Glutamatergic neuron (in vitro differentiated cells): ENCODE measurements at regions not wholly inside any gene's neighbourhood (a gene's known extent, or its start where the extent isn't known, plus 50 kb on each side); places are given as distances from the start of the nearest gene placed in this dataset.

Experiments used
- DNase-seq: peaks from one replicate; pipeline ENCODE4 v3.0.0; 2022
- H3K27ac Mint-ChIP-seq: one replicate; pipeline ENCODE4 v1.8.0; 2020; ENCODE audit warnings: mild to moderate bottlenecking, mixed read lengths, inconsistent platforms; ENCODE audit not compliant: unreplicated experiment
- H3K27me3 Mint-ChIP-seq: one replicate; pipeline ENCODE4 v1.8.0; 2020; ENCODE audit warnings: mild to moderate bottlenecking, moderate library complexity, mixed read lengths, inconsistent platforms; ENCODE audit not compliant: unreplicated experiment
- H3K36me3 Mint-ChIP-seq: one replicate; pipeline ENCODE4 v1.8.0; 2020; ENCODE audit warnings: mild to moderate bottlenecking, mixed read lengths, inconsistent platforms; ENCODE audit not compliant: unreplicated experiment
- H3K4me1 Mint-ChIP-seq: one replicate; pipeline ENCODE4 v1.8.0; 2020; ENCODE audit warnings: mild to moderate bottlenecking, low read depth, mixed read lengths, inconsistent platforms; ENCODE audit not compliant: unreplicated experiment
- H3K4me3 Mint-ChIP-seq: one replicate; pipeline ENCODE4 v1.8.0; 2020; ENCODE audit warnings: mild to moderate bottlenecking, mixed read lengths, inconsistent platforms; ENCODE audit not compliant: unreplicated experiment
- H3K9me3 Mint-ChIP-seq: one replicate; pipeline ENCODE4 v1.8.0; 2020; ENCODE audit warnings: mild to moderate bottlenecking, moderate library complexity, mixed read lengths, inconsistent platforms; ENCODE audit not compliant: unreplicated experiment
- TF ChIP-seq, protein P1 (sequence below): fragments of 200-600 bp; sonication (generic); IDR thresholded peaks from one replicate; pipeline ENCODE4 v1.5.0; 2021; ENCODE audit not compliant: partially characterized antibody, unreplicated experiment

- no peak for DNase-seq
- Mint-ChIP-seq H3K36me3 (no peaks in the 10 kb centered on the region), H3K4me1 (no peaks in the 10 kb centered on the region), H3K4me3 (no peak overlapping the region), H3K27ac (no peak overlapping the region), H3K9me3 (no peaks in the 10 kb centered on the region), H3K27me3 (peaks cover 2% of the 10 kb centered on the region)
- TF ChIP-seq, protein P1, sequence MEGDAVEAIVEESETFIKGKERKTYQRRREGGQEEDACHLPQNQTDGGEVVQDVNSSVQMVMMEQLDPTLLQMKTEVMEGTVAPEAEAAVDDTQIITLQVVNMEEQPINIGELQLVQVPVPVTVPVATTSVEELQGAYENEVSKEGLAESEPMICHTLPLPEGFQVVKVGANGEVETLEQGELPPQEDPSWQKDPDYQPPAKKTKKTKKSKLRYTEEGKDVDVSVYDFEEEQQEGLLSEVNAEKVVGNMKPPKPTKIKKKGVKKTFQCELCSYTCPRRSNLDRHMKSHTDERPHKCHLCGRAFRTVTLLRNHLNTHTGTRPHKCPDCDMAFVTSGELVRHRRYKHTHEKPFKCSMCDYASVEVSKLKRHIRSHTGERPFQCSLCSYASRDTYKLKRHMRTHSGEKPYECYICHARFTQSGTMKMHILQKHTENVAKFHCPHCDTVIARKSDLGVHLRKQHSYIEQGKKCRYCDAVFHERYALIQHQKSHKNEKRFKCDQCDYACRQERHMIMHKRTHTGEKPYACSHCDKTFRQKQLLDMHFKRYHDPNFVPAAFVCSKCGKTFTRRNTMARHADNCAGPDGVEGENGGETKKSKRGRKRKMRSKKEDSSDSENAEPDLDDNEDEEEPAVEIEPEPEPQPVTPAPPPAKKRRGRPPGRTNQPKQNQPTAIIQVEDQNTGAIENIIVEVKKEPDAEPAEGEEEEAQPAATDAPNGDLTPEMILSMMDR, result no peak
Measured at GRCh38 chr10:111967116-111967515, 216.4 kb downstream of the GPAM start.

- TF ChIP-seq, protein P1, result no peak
- Mint-ChIP-seq H3K27me3 (peaks cover 2% of the 10 kb centered on the region), H3K36me3 (no peaks in the 10 kb centered on the region), H3K4me3 (no peak overlapping the region), H3K27ac (no peak overlapping the region), H3K9me3 (no peaks in the 10 kb centered on the region), H3K4me1 (no peaks in the 10 kb centered on the region)
- DNase-seq, result no peak
Measured at GRCh38 chr10:111967547-111967946, 216.0 kb downstream of the GPAM start.

DNA sequence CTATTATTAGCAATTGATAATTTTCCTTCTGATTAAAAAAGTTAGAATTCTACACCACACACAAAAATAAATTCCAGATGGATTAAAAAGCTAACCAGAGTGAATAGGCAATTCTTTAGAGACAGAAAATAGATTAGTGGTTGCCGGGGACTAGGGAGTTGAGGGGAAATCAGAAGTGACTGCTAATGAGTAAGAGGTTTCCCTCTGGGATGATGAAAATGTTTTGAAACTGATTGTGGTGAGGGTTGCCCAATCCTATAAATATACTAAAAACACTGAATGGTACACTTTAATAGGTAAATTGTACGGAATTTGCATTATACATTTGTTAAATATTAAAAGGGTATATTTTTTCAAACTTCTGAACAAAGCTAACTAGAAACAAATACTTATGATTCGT, 214.9 kb downstream of the GPAM start:
- no peaks in the 10 kb centered on the region for H3K9me3 Mint-ChIP-seq
- peaks cover 2% of the 10 kb centered on the region for H3K27me3 Mint-ChIP-seq
- TF ChIP-seq, protein P1, result no peak

GRCh38 chr10:111970111-111970510, 213.5 kb downstream of the GPAM start:
- peaks cover 2% of the 10 kb centered on the region for H3K27me3 Mint-ChIP-seq
- no peaks in the 10 kb centered on the region for H3K36me3 Mint-ChIP-seq
- TF ChIP-seq, protein P1, result no peak
- no peak overlapping the region for H3K4me3 Mint-ChIP-seq
- no peaks in the 10 kb centered on the region for H3K9me3 Mint-ChIP-seq
- DNase-seq, result no peak
- H3K4me1 Mint-ChIP-seq, result no peaks in the 10 kb centered on the region
- H3K27ac Mint-ChIP-seq, result no peak overlapping the region

More for the DNA sequence above, 214.9 kb downstream of the GPAM start:
- Mint-ChIP-seq H3K4me1 (no peaks in the 10 kb centered on the region), H3K27ac (no peak overlapping the region), H3K36me3 (no peaks in the 10 kb centered on the region), H3K4me3 (no peak overlapping the region)
- DNase-seq, result no peak

DNA sequence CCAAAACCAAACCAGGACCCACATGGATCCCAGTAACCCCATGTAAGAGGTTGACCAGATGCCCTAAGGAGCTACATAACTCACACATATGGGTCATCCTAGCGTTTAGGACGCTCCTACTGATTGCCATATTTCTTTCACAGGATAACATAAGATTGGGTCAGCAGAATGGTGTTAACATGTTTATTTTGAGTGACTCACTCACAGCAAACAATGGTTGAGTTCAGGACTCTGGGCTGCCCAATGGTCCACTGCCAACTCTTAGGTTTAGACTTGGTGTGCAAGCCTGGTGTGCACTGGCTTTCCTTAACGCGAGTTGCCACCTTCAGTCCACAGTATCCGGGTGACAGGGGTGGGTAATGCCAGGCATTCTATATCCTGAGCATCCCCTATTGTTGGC, 211.5 kb downstream of the GPAM start:
- H3K27me3 Mint-ChIP-seq, result peaks cover 2% of the 10 kb centered on the region
- no peaks in the 10 kb centered on the region for H3K36me3 Mint-ChIP-seq
- TF ChIP-seq, protein P1, result no peak
- H3K4me1 Mint-ChIP-seq, result no peaks in the 10 kb centered on the region
- DNase-seq, result no peak
- no peak overlapping the region for H3K4me3 Mint-ChIP-seq
- H3K9me3 Mint-ChIP-seq, result no peaks in the 10 kb centered on the region
- H3K27ac Mint-ChIP-seq, result no peak overlapping the region
